Memory B cell (primary cell): ENCODE measurements at regions not wholly inside any gene's neighbourhood (a gene's known extent, or its start where the extent isn't known, plus 50 kb on each side); places are given as distances from the start of the nearest gene placed in this dataset.
"Not testable (repeated sequence)": the region's sequence is repeated elsewhere in the genome, so short reads cannot be mapped to it uniquely, and the experiment has no call there.

Experiments used
- ATAC-seq: fragments of 150-1000 bp; cut with Tn5 transposase; 2 replicates; pipeline ENCODE4 v1.10.0; 2021; ENCODE audit warnings: low read depth, mild to moderate bottlenecking, moderate library complexity
- DNase-seq, 2 donors: peaks; one replicate each; pipeline ENCODE4 v3.0.0; 2022; ENCODE audit warnings: low spot score in 2 of 2
- H3K27ac Mint-ChIP-seq: one replicate; pipeline ENCODE4 v1.8.0; 2022; ENCODE audit warnings: mild to moderate bottlenecking, moderate library complexity, mixed read lengths
- H3K27me3 Mint-ChIP-seq: one replicate; pipeline ENCODE4 v1.8.0; 2022; ENCODE audit warnings: mixed read lengths
- H3K36me3 Mint-ChIP-seq: one replicate; pipeline ENCODE4 v1.8.0; 2022; ENCODE audit warnings: mild to moderate bottlenecking, mixed read lengths
- H3K4me1 Mint-ChIP-seq: one replicate; pipeline ENCODE4 v1.8.0; 2022; ENCODE audit warnings: mixed read lengths
- H3K4me3 Mint-ChIP-seq: one replicate; pipeline ENCODE4 v1.8.0; 2022; ENCODE audit warnings: mild to moderate bottlenecking, moderate library complexity, mixed read lengths
- H3K9me3 Mint-ChIP-seq: one replicate; pipeline ENCODE4 v1.8.0; 2022; ENCODE audit warnings: mixed read lengths

GRCh38 chr13:40053401-40053800 is 397.9 kb downstream of the COG6 start:
- H3K4me3 Mint-ChIP-seq: no peak overlapping the region
- no peaks in the 10 kb centered on the region for H3K36me3 Mint-ChIP-seq
- no peaks in the 10 kb centered on the region for H3K4me1 Mint-ChIP-seq
- ATAC-seq: no peak
- peaks cover 15% of the 10 kb centered on the region for H3K27me3 Mint-ChIP-seq
- H3K27ac Mint-ChIP-seq: no peak overlapping the region
- no peak for DNase-seq
- no peaks in the 10 kb centered on the region for H3K9me3 Mint-ChIP-seq

GRCh38 chr13:40054422-40054821 is 399.0 kb downstream of the COG6 start:
- peaks cover 13% of the 10 kb centered on the region for H3K27me3 Mint-ChIP-seq
- not testable (repeated sequence) for ATAC-seq, H3K4me1 Mint-ChIP-seq, H3K9me3 Mint-ChIP-seq, H3K27ac Mint-ChIP-seq, H3K4me3 Mint-ChIP-seq, H3K36me3 Mint-ChIP-seq, DNase-seq

- Mint-ChIP-seq H3K4me1 (peaks cover 6% of the 10 kb centered on the region), H3K9me3 (no peaks in the 10 kb centered on the region), H3K4me3 (no peak overlapping the region), H3K27ac (no peak overlapping the region), H3K27me3 (peaks cover 6% of the 10 kb centered on the region), H3K36me3 (no peaks in the 10 kb centered on the region)
- ATAC-seq (no peak), DNase-seq (no peak)
Measured at GRCh38 chr13:40056898-40057619, 401.6 kb downstream of the COG6 start.

- peaks cover 7% of the 10 kb centered on the region for H3K27me3 Mint-ChIP-seq
- H3K4me1 Mint-ChIP-seq: peaks cover 8% of the 10 kb centered on the region
- H3K9me3 Mint-ChIP-seq: no peaks in the 10 kb centered on the region
- H3K36me3 Mint-ChIP-seq: no peaks in the 10 kb centered on the region
- H3K27ac Mint-ChIP-seq: no peak overlapping the region
- ATAC-seq (no peak), DNase-seq (no peak)
- no peak overlapping the region for H3K4me3 Mint-ChIP-seq
Measured at GRCh38 chr13:40058757-40059236, 403.3 kb downstream of the COG6 start.

- ATAC-seq (no peak), DNase-seq (no peak)
- H3K9me3 Mint-ChIP-seq: no peaks in the 10 kb centered on the region
- H3K4me1 Mint-ChIP-seq: peaks cover 8% of the 10 kb centered on the region
- peaks cover 5% of the 10 kb centered on the region for H3K27me3 Mint-ChIP-seq
- H3K36me3 Mint-ChIP-seq: no peaks in the 10 kb centered on the region
- no peak overlapping the region for H3K4me3 Mint-ChIP-seq
- no peak overlapping the region for H3K27ac Mint-ChIP-seq
Measured at GRCh38 chr13:40059540-40060232, 404.2 kb downstream of the COG6 start.

- Mint-ChIP-seq H3K27me3 (peaks cover 5% of the 10 kb centered on the region), H3K9me3 (no peaks in the 10 kb centered on the region), H3K27ac (no peak overlapping the region), H3K4me1 (peaks cover 8% of the 10 kb centered on the region), H3K4me3 (no peak overlapping the region), H3K36me3 (no peaks in the 10 kb centered on the region)
- ATAC-seq: no peak
- DNase-seq: no peak
Measured at GRCh38 chr13:40060296-40061007, 405.0 kb downstream of the COG6 start.

GRCh38 chr13:40061466-40062450 is 406.3 kb downstream of the COG6 start:
- Mint-ChIP-seq H3K36me3 (no peaks in the 10 kb centered on the region), H3K9me3 (no peaks in the 10 kb centered on the region), H3K27me3 (peaks cover 5% of the 10 kb centered on the region), H3K27ac (no peak overlapping the region), H3K4me1 (peaks cover 8% of the 10 kb centered on the region), H3K4me3 (no peak overlapping the region)
- ATAC-seq (no peak), DNase-seq (no peak)

- Mint-ChIP-seq H3K9me3 (no peaks in the 10 kb centered on the region), H3K4me3 (no peak overlapping the region), H3K36me3 (no peaks in the 10 kb centered on the region), H3K4me1 (peaks cover 8% of the 10 kb centered on the region), H3K27me3 (peaks cover 2% of the 10 kb centered on the region), H3K27ac (no peak overlapping the region)
- ATAC-seq (no peak), DNase-seq (no peak)
Measured at GRCh38 chr13:40063278-40063698, 407.8 kb downstream of the COG6 start.

- no peaks in the 10 kb centered on the region for H3K9me3 Mint-ChIP-seq
- H3K4me1 Mint-ChIP-seq: peaks cover 6% of the 10 kb centered on the region
- DNase-seq (no peak), ATAC-seq (no peak)
- H3K36me3 Mint-ChIP-seq: no peaks in the 10 kb centered on the region
- no peak overlapping the region for H3K4me3 Mint-ChIP-seq
- peaks cover 2% of the 10 kb centered on the region for H3K27me3 Mint-ChIP-seq
- H3K27ac Mint-ChIP-seq: no peak overlapping the region
Measured at GRCh38 chr13:40063703-40064102, 408.2 kb downstream of the COG6 start.

- H3K9me3 Mint-ChIP-seq: no peaks in the 10 kb centered on the region
- H3K36me3 Mint-ChIP-seq: no peaks in the 10 kb centered on the region
- H3K4me3 Mint-ChIP-seq: no peak overlapping the region
- H3K4me1 Mint-ChIP-seq: peaks cover 10% of the 10 kb centered on the region
- ATAC-seq: no peak
- H3K27me3 Mint-ChIP-seq: peaks cover 2% of the 10 kb centered on the region
- DNase-seq: no peak
- no peak overlapping the region for H3K27ac Mint-ChIP-seq
Measured at GRCh38 chr13:40064154-40065097, 409.0 kb downstream of the COG6 start.

GRCh38 chr13:40069173-40070044 is 413.9 kb downstream of the COG6 start:
- H3K4me3 Mint-ChIP-seq: peak overlapping the region; percentile 11

GRCh38 chr13:40070357-40070756 is 414.9 kb downstream of the COG6 start:
- no peak for ATAC-seq

More at GRCh38 chr13:40069173-40070044, 413.9 kb downstream of the COG6 start:
- Mint-ChIP-seq H3K9me3 (no peaks in the 10 kb centered on the region), H3K4me1 (peaks cover 5% of the 10 kb centered on the region), H3K36me3 (no peaks in the 10 kb centered on the region), H3K27me3 (no peaks in the 10 kb centered on the region), H3K27ac (no peak overlapping the region)
- ATAC-seq: peak; percentile 86
- peak; percentile 65 to 71 for DNase-seq

More at GRCh38 chr13:40070357-40070756, 414.9 kb downstream of the COG6 start:
- Mint-ChIP-seq H3K27ac (no peak overlapping the region), H3K36me3 (no peaks in the 10 kb centered on the region), H3K9me3 (no peaks in the 10 kb centered on the region), H3K4me3 (no peak overlapping the region), H3K4me1 (peaks cover 5% of the 10 kb centered on the region), H3K27me3 (no peaks in the 10 kb centered on the region)
- DNase-seq: no peak
